Osteoblast (primary cell): ENCODE measurements at regions not wholly inside any gene's neighbourhood (a gene's known extent, or its start where the extent isn't known, plus 50 kb on each side); places are given as distances from the start of the nearest gene placed in this dataset.

Experiments
- DNase-seq: peaks from one replicate; pipeline ENCODE4 v3.0.0; 2011; ENCODE audit warnings: low spot score, mixed read lengths; ENCODE audit not compliant: insufficient read length; ENCODE audit errors: missing footprints
- H2AFZ ChIP-seq: 2 replicates; pipeline ENCODE4 v1.6.0; 2011; ENCODE audit warnings: mild to moderate bottlenecking, low read length
- H3K27ac ChIP-seq: 2 replicates; pipeline ENCODE4 v1.5.1; 2011; ENCODE audit warnings: mild to moderate bottlenecking, low read depth, low read length, moderate library complexity
- H3K27me3 ChIP-seq: 2 replicates; pipeline ENCODE4 v1.6.0; 2012; ENCODE audit warnings: mild to moderate bottlenecking, control low read depth, inconsistent platforms, low read length, moderate library complexity; ENCODE audit not compliant: insufficient read depth
- H3K36me3 ChIP-seq: 2 replicates; pipeline ENCODE4 v1.5.1; 2011; ENCODE audit warnings: mild to moderate bottlenecking, low read length, control low read depth, moderate library complexity; ENCODE audit not compliant: insufficient read depth
- H3K4me1 ChIP-seq: 2 replicates; pipeline ENCODE4 v1.5.1; 2011; ENCODE audit warnings: mild to moderate bottlenecking, low read length, control low read depth, moderate library complexity; ENCODE audit not compliant: insufficient read depth
- H3K4me2 ChIP-seq: 2 replicates; pipeline ENCODE4 v1.6.0; 2011; ENCODE audit warnings: mild to moderate bottlenecking, low read length; ENCODE audit not compliant: insufficient read depth
- H3K4me3 ChIP-seq: fragments of 200-600 bp; sonication (generic); 3 replicates; pipeline ENCODE4 v1.5.1; 2012; ENCODE audit warnings: mild to moderate bottlenecking, low read length, inconsistent platforms; ENCODE audit not compliant: insufficient read depth
- H3K79me2 ChIP-seq: 2 replicates; pipeline ENCODE4 v1.6.0; 2012; ENCODE audit warnings: mild to moderate bottlenecking, low read length, control low read depth, inconsistent platforms; ENCODE audit not compliant: insufficient read depth
- H3K9me3 ChIP-seq: 2 replicates; pipeline ENCODE4 v1.5.1; 2011; ENCODE audit warnings: low read depth, low read length, control low read depth
- H4K20me1 ChIP-seq: 2 replicates; pipeline ENCODE4 v1.6.0; 2012; ENCODE audit warnings: mild to moderate bottlenecking, low read length, control low read depth; ENCODE audit not compliant: insufficient read depth
- CTCF ChIP-seq: IDR thresholded peaks from 2 replicates; pipeline ENCODE4 v1.5.1; 2011; ENCODE audit warnings: mild to moderate bottlenecking, low read depth, low read length, moderate library complexity; ENCODE audit errors: extremely low read depth

- TF ChIP-seq CTCF = no peak
- Histone ChIP-seq H3K27ac (no peak overlapping the region), H3K4me3 (no peak overlapping the region), H3K4me1 (peaks cover 7% of the 10 kb centered on the region), H3K36me3 (no peaks in the 10 kb centered on the region), H3K9me3 (no peaks in the 10 kb centered on the region), H3K79me2 (no peaks in the 10 kb centered on the region), H4K20me1 (no peaks in the 10 kb centered on the region), H2AFZ (no peak overlapping the region), H3K4me2 (no peak overlapping the region), H3K27me3 (no peaks in the 10 kb centered on the region)
- no peak for DNase-seq
Observed at GRCh38 chr5:53783624-53784228, 223.3 kb downstream of the NDUFS4 start.

GRCh38 chr5:53784596-53784995, 224.2 kb downstream of the NDUFS4 start:
- no peaks in the 10 kb centered on the region for H3K79me2 ChIP-seq
- no peak overlapping the region for H3K27ac ChIP-seq
- TF ChIP-seq CTCF = no peak
- H3K4me2 ChIP-seq = no peak overlapping the region
- no peaks in the 10 kb centered on the region for H3K36me3 ChIP-seq
- no peak overlapping the region for H3K4me3 ChIP-seq
- no peak overlapping the region for H2AFZ ChIP-seq
- no peak for DNase-seq
- no peaks in the 10 kb centered on the region for H3K27me3 ChIP-seq
- peaks cover 3% of the 10 kb centered on the region for H3K4me1 ChIP-seq
- H4K20me1 ChIP-seq = no peaks in the 10 kb centered on the region
- no peaks in the 10 kb centered on the region for H3K9me3 ChIP-seq

- Histone ChIP-seq H3K4me1 (no peaks in the 10 kb centered on the region), H3K4me3 (no peak overlapping the region), H3K79me2 (no peaks in the 10 kb centered on the region), H4K20me1 (no peaks in the 10 kb centered on the region), H3K27ac (no peak overlapping the region), H3K36me3 (no peaks in the 10 kb centered on the region), H3K27me3 (no peaks in the 10 kb centered on the region), H3K9me3 (no peaks in the 10 kb centered on the region), H3K4me2 (no peak overlapping the region), H2AFZ (no peak overlapping the region)
- no peak for DNase-seq
- TF ChIP-seq CTCF = no peak
Observed at GRCh38 chr5:53785924-53786323, 225.5 kb downstream of the NDUFS4 start.

- Histone ChIP-seq H3K27ac (no peak overlapping the region), H3K4me2 (no peak overlapping the region), H3K9me3 (no peaks in the 10 kb centered on the region), H3K27me3 (no peaks in the 10 kb centered on the region), H3K4me1 (no peaks in the 10 kb centered on the region), H3K36me3 (no peaks in the 10 kb centered on the region), H3K4me3 (no peak overlapping the region), H3K79me2 (no peaks in the 10 kb centered on the region), H2AFZ (no peak overlapping the region), H4K20me1 (no peaks in the 10 kb centered on the region)
- TF ChIP-seq CTCF = no peak
- DNase-seq = no peak
Observed at GRCh38 chr5:53790026-53790425, 229.6 kb downstream of the NDUFS4 start.
